GM21576 (cell line): ENCODE measurements at regions not wholly inside any gene's neighbourhood (a gene's known extent, or its start where the extent isn't known, plus 50 kb on each side); places are given as distances from the start of the nearest gene placed in this dataset.
"Not testable (repeated sequence)": the region's sequence is repeated elsewhere in the genome, so short reads cannot be mapped to it uniquely, and the experiment has no call there.

Source experiments
- ATAC-seq: cut with Tn5 transposase; IDR thresholded peaks from one replicate; pipeline ENCODE4 v1.9.1; 2021; ENCODE audit warnings: mild to moderate bottlenecking, moderate library complexity; ENCODE audit not compliant: unreplicated experiment

- no peak for ATAC-seq
Measured at GRCh38 chr7:52782348-52782747, 253.1 kb upstream of the POM121L12 start.

GRCh38 chr7:52781250-52781649 lies 254.2 kb upstream of the POM121L12 start:
- ATAC-seq, result no peak

GRCh38 chr7:52779004-52779403 lies 256.4 kb upstream of the POM121L12 start:
- ATAC-seq, result no peak

GRCh38 chr7:52777051-52777822 lies 258.2 kb upstream of the POM121L12 start:
- ATAC-seq, result no peak

GRCh38 chr7:52775876-52776275 lies 259.6 kb upstream of the POM121L12 start:
- ATAC-seq, result no peak

GRCh38 chr7:52771177-52771576 lies 264.3 kb upstream of the POM121L12 start:
- ATAC-seq, result no peak

GRCh38 chr7:52764492-52765169 lies 270.8 kb upstream of the POM121L12 start:
- ATAC-seq, result no peak

GRCh38 chr7:52758356-52758755 lies 277.1 kb upstream of the POM121L12 start:
- ATAC-seq, result no peak

GRCh38 chr7:52753855-52754254 lies 281.6 kb upstream of the POM121L12 start:
- no peak for ATAC-seq

GRCh38 chr7:52752891-52753290 lies 282.5 kb upstream of the POM121L12 start:
- no peak for ATAC-seq

GRCh38 chr7:52749880-52750279 lies 285.6 kb upstream of the POM121L12 start:
- no peak for ATAC-seq

GRCh38 chr7:52747817-52748216 lies 287.6 kb upstream of the POM121L12 start:
- no peak for ATAC-seq

GRCh38 chr7:52741670-52742290 lies 293.7 kb upstream of the POM121L12 start:
- no peak for ATAC-seq

GRCh38 chr7:52735656-52736055 lies 299.8 kb upstream of the POM121L12 start:
- no peak for ATAC-seq

GRCh38 chr7:52728683-52729082 lies 306.8 kb upstream of the POM121L12 start:
- not testable (repeated sequence) for ATAC-seq

GRCh38 chr7:52727632-52728031 lies 307.8 kb upstream of the POM121L12 start:
- ATAC-seq, result no peak

GRCh38 chr7:52726986-52727385 lies 308.4 kb upstream of the POM121L12 start:
- ATAC-seq, result no peak

- ATAC-seq, result no peak
Measured at GRCh38 chr7:52726493-52726892, 308.9 kb upstream of the POM121L12 start.

- ATAC-seq, result no peak
Measured at GRCh38 chr7:52723606-52724005, 311.8 kb upstream of the POM121L12 start.

- ATAC-seq, result no peak
Measured at GRCh38 chr7:52720856-52721255, 314.6 kb upstream of the POM121L12 start.

- no peak for ATAC-seq
Measured at GRCh38 chr7:52719677-52720076, 315.8 kb upstream of the POM121L12 start.

- no peak for ATAC-seq
Measured at GRCh38 chr7:52715701-52716100, 319.7 kb upstream of the POM121L12 start.
